Activated T-cell treated with anti-CD3 and anti-CD28 coated beads, Interleukin-2, amount 50 U/mL, for 72 hours (primary cell): ENCODE measurements at regions not wholly inside any gene's neighbourhood (a gene's known extent, or its start where the extent isn't known, plus 50 kb on each side); places are given as distances from the start of the nearest gene placed in this dataset.

Source experiments
- ATAC-seq, 2 donors: fragments of 150-1000 bp; cut with Tn5 transposase; replicated peaks in 1 of 2; 2 replicates each; pipeline ENCODE4 v1.10.0; 2021; ENCODE audit warnings: moderate library complexity in 2 of 2, mild to moderate bottlenecking in 1 of 2
- DNase-seq, 2 donors: peaks; one replicate each; pipeline ENCODE4 v3.0.0; 2021 to 2022; ENCODE audit warnings: mixed read lengths in 1 of 2
- H3K27ac Mint-ChIP-seq: one replicate; pipeline ENCODE4 v1.8.0; 2022; ENCODE audit warnings: mild to moderate bottlenecking, moderate library complexity, mixed read lengths
- H3K27me3 Mint-ChIP-seq: one replicate; pipeline ENCODE4 v1.8.0; 2022; ENCODE audit warnings: low read depth, mixed read lengths
- H3K36me3 Mint-ChIP-seq, 2 donors: one replicate each; pipeline ENCODE4 v1.8.0; 2022; ENCODE audit warnings: mixed read lengths in 2 of 2, mild to moderate bottlenecking in 1 of 2; ENCODE audit not compliant: insufficient read depth in 2 of 2
- H3K4me1 Mint-ChIP-seq: one replicate; pipeline ENCODE4 v1.8.0; 2022; ENCODE audit warnings: low read depth, mixed read lengths
- H3K4me3 Mint-ChIP-seq, 2 donors: one replicate each; pipeline ENCODE4 v1.8.0; 2022; ENCODE audit warnings: mild to moderate bottlenecking in 2 of 2, mixed read lengths in 2 of 2, moderate library complexity in 2 of 2
- H3K9me3 Mint-ChIP-seq, 2 donors: one replicate each; pipeline ENCODE4 v1.8.0; 2022; ENCODE audit warnings: mixed read lengths in 2 of 2

DNA sequence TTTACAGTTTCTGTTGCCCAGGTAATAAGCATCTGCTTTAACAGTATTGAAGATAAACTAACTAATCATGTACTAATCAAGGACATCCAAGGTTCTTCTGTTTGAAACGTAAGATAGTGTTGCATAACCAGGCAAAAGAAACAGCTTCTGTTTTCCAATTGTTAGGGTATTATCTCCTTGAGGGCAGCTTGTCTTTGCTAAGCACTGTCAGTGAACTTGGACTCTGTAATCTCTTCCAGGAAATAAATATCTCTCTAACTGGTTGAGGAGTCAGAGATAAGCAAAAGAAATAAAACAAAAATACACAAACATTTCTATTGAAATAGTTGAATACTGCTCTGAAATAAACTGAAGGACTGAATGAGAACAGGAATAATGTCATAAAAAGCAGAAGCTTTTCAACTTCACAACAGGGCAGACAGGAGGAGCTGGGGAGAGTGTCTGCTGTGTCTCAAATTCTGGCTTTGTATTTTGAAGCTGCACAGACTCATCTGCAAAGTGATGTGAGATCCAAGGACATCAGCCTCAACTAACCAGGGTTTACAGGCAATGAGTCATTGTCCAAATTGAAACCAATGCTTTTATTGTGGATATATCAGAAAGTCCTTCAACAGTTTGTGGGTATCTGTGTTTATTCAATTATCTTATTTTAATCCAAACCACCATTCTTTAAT is 1253.0 kb upstream of the PCDH7 start:
- Mint-ChIP-seq H3K4me1 (no peaks in the 10 kb centered on the region), H3K36me3 (peaks cover 0 to under 1% of the 10 kb centered on the region in 2 donors), H3K9me3 (peaks cover 10 to 12% of the 10 kb centered on the region in 2 donors), H3K4me3 (no peak overlapping the region), H3K27ac (no peak overlapping the region), H3K27me3 (no peaks in the 10 kb centered on the region)
- DNase-seq (no peak), ATAC-seq (no peak)
